ENCODE measurements at regions not wholly inside any gene's neighbourhood (a gene's known extent, or its start where the extent isn't known, plus 50 kb on each side); places are given as distances from the start of the nearest gene placed in this dataset.
"Not testable (repeated sequence)": the region's sequence is repeated elsewhere in the genome, so short reads cannot be mapped to it uniquely, and the experiment has no call there.

DNA sequence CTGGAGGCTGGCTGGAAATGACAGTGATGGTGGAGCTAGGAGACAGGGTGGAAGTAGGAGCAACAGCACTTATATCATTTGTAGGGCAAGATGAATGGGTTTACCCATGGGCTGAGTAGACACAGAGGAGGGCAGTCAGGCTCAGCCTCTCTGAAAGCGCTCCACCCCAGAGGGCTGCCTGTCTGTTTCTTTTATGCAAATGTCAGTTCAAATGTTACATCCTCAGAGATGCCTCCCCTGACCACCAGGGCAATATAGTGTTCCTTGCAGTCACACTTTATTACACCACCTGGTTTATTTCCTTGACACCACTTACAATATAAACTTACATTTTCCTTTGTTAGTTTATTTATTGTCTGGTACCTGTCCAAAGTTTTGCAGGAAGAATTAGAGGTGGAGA is 159.5 kb upstream of the IL12B start:
- Histone ChIP-seq H3K4me1 (ENCODE audit: control insufficient read depth in 5 of 5, insufficient read depth in 5 of 5, low read length in 5 of 5) (no peaks in the 10 kb centered on the region), H3K27me3 (ENCODE audit: control insufficient read depth in 5 of 5, insufficient read depth in 4 of 5, low read length in 5 of 5) (no peaks in the 10 kb centered on the region), H3K27ac (ENCODE audit: low read depth, low read length) (no peak overlapping the region), H3K9ac (ENCODE audit: low read length in 5 of 5) (no peak overlapping the region), H3K4me3 (ENCODE audit: low read depth in 1 of 5, low read length in 5 of 5) (no peak overlapping the region), H3K36me3 (ENCODE audit: control insufficient read depth in 5 of 5, insufficient read depth in 5 of 5, low read length in 5 of 5) (no peaks in the 10 kb centered on the region), H3K9me3 (ENCODE audit: control insufficient read depth in 5 of 5, low read length in 5 of 5) (no peaks in the 10 kb centered on the region)

DNA sequence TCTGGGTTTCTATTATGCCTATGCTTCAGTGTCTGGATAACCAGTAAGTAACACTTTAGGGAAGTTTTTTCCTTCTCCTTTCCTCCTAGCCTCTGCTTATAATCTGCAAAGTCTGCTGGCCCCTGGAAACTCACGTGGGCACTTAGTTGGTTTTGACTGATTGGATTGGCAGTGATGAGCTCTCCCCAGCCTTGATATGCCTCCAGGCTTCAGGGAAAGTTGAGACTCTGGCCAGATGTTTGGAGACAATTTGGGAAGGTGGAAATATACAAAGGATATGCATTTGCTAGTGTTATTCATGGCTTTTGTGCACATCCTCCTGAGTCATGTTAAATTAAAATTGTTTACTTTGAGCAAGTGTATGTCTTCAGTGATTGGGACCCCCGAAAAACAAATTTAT is 160.2 kb upstream of the IL12B start:
- no peaks in the 10 kb centered on the region for H3K36me3 ChIP-seq (ENCODE audit: control insufficient read depth in 5 of 5, insufficient read depth in 5 of 5, low read length in 5 of 5)
- no peaks in the 10 kb centered on the region for H3K27me3 ChIP-seq (ENCODE audit: control insufficient read depth in 5 of 5, insufficient read depth in 4 of 5, low read length in 5 of 5)
- no peaks in the 10 kb centered on the region for H3K4me1 ChIP-seq (ENCODE audit: control insufficient read depth in 5 of 5, insufficient read depth in 5 of 5, low read length in 5 of 5)
- H3K9ac ChIP-seq (ENCODE audit: low read length in 5 of 5): no peak overlapping the region
- no peaks in the 10 kb centered on the region for H3K9me3 ChIP-seq (ENCODE audit: control insufficient read depth in 5 of 5, low read length in 5 of 5)
- H3K4me3 ChIP-seq (ENCODE audit: low read depth in 1 of 5, low read length in 5 of 5): no peak overlapping the region
- H3K27ac ChIP-seq (ENCODE audit: low read depth, low read length): no peak overlapping the region

DNA sequence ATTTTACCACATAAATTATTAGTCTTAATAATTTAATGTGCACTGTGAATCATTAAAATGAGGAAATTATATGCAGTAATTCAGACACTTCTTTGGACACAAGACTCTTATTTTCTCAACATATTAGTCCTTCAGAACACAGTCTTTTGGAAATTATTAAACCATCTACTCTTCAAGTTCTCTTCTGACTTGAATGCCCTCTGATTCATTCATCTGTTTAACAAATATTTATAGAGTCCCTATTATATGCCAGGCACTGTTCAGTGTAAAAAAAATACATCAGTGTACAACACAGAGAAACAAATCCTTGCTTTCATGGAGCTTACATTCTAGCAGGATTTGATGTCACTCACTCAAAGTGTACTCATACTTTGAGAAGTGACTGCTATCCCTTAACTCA is 163.4 kb upstream of the IL12B start:
- H3K27me3 ChIP-seq (ENCODE audit: control insufficient read depth in 5 of 5, insufficient read depth in 4 of 5, low read length in 5 of 5): no peaks in the 10 kb centered on the region
- H3K36me3 ChIP-seq (ENCODE audit: control insufficient read depth in 5 of 5, insufficient read depth in 5 of 5, low read length in 5 of 5): no peaks in the 10 kb centered on the region
- no peaks in the 10 kb centered on the region for H3K4me1 ChIP-seq (ENCODE audit: control insufficient read depth in 5 of 5, insufficient read depth in 5 of 5, low read length in 5 of 5)
- H3K4me3 ChIP-seq (ENCODE audit: low read depth in 1 of 5, low read length in 5 of 5): no peak overlapping the region
- no peak overlapping the region for H3K9ac ChIP-seq (ENCODE audit: low read length in 5 of 5)
- no peak overlapping the region for H3K27ac ChIP-seq (ENCODE audit: low read depth, low read length)
- H3K9me3 ChIP-seq (ENCODE audit: control insufficient read depth in 5 of 5, low read length in 5 of 5): no peaks in the 10 kb centered on the region

DNA sequence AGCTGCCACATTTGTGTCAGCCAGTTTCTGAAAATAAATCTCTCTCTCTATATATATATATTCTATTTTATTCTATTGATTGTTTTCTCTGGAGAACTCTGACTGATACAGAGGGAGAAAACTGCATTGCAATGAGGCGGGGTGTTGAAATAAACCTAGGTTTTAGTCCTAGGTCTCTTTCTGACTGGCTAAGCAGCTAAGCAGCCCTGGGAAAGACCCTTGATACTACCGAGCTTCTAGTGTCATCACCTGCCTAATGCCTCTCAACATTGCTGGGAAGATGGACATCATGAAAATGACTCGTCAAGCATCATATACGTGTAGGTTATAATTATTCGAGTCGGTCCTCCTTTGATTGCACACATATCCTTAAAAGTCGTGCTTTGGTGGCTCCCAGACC is 166.5 kb upstream of the IL12B start:
- Histone ChIP-seq H3K4me1 (ENCODE audit: control insufficient read depth in 5 of 5, insufficient read depth in 5 of 5, low read length in 5 of 5) (no peaks in the 10 kb centered on the region), H3K36me3 (ENCODE audit: control insufficient read depth in 5 of 5, insufficient read depth in 5 of 5, low read length in 5 of 5) (no peaks in the 10 kb centered on the region), H3K4me3 (ENCODE audit: low read depth in 1 of 5, low read length in 5 of 5) (no peak overlapping the region), H3K27ac (ENCODE audit: low read depth, low read length) (no peak overlapping the region), H3K9me3 (ENCODE audit: control insufficient read depth in 5 of 5, low read length in 5 of 5) (no peaks in the 10 kb centered on the region), H3K9ac (ENCODE audit: low read length in 5 of 5) (no peak overlapping the region), H3K27me3 (ENCODE audit: control insufficient read depth in 5 of 5, insufficient read depth in 4 of 5, low read length in 5 of 5) (no peaks in the 10 kb centered on the region)

DNA sequence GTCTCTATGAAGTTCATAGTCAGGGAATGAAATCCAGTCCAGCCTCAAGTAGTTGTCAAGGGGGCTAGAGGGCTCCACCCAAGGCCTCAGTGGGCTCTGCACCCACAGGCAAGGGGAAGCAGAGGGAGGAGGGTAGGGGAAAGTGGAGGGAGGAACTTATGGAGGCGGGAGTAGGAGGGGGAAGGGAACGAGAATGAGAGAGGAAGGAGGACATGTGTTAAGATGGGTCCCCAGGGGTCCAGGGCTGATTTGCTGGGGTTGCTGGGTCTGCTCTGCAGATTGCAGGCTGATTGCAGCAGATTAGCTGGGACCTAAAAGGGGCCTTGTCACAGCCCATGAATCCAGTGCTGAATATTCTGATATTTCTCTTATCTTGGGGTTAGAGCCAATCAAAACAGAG is 166.9 kb upstream of the IL12B start:
- Histone ChIP-seq H3K27me3 (ENCODE audit: control insufficient read depth in 5 of 5, insufficient read depth in 4 of 5, low read length in 5 of 5) (no peaks in the 10 kb centered on the region), H3K9me3 (ENCODE audit: control insufficient read depth in 5 of 5, low read length in 5 of 5) (no peaks in the 10 kb centered on the region), H3K4me3 (ENCODE audit: low read depth in 1 of 5, low read length in 5 of 5) (no peak overlapping the region), H3K27ac (ENCODE audit: low read depth, low read length) (no peak overlapping the region), H3K4me1 (ENCODE audit: control insufficient read depth in 5 of 5, insufficient read depth in 5 of 5, low read length in 5 of 5) (no peaks in the 10 kb centered on the region), H3K9ac (ENCODE audit: low read length in 5 of 5) (no peak overlapping the region), H3K36me3 (ENCODE audit: control insufficient read depth in 5 of 5, insufficient read depth in 5 of 5, low read length in 5 of 5) (no peaks in the 10 kb centered on the region)

DNA sequence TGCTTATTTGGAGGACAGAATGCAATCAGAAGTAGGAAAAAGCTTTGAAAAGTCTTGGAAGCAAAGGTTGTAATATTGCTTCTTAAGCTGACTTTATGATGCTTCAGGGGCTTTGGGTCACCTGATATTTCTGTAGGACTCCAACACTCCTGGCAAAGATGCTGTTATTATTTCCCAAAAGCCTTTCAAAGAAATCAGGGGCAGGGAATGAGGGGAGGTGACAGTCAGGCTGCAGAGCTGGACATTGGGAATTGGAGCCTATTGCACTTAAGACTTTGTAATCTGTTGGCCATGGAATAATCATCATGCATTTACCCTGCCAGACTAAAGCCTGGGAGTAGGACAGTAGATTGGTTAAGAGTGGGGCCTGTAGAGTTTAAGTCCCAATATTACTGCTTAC is 168.3 kb upstream of the IL12B start:
- H3K4me1 ChIP-seq (ENCODE audit: control insufficient read depth in 5 of 5, insufficient read depth in 5 of 5, low read length in 5 of 5): no peaks in the 10 kb centered on the region
- no peaks in the 10 kb centered on the region for H3K9me3 ChIP-seq (ENCODE audit: control insufficient read depth in 5 of 5, low read length in 5 of 5)
- no peak overlapping the region for H3K27ac ChIP-seq (ENCODE audit: low read depth, low read length)
- no peaks in the 10 kb centered on the region for H3K27me3 ChIP-seq (ENCODE audit: control insufficient read depth in 5 of 5, insufficient read depth in 4 of 5, low read length in 5 of 5)
- H3K36me3 ChIP-seq (ENCODE audit: control insufficient read depth in 5 of 5, insufficient read depth in 5 of 5, low read length in 5 of 5): no peaks in the 10 kb centered on the region
- H3K4me3 ChIP-seq (ENCODE audit: low read depth in 1 of 5, low read length in 5 of 5): no peak overlapping the region
- H3K9ac ChIP-seq (ENCODE audit: low read length in 5 of 5): no peak overlapping the region

DNA sequence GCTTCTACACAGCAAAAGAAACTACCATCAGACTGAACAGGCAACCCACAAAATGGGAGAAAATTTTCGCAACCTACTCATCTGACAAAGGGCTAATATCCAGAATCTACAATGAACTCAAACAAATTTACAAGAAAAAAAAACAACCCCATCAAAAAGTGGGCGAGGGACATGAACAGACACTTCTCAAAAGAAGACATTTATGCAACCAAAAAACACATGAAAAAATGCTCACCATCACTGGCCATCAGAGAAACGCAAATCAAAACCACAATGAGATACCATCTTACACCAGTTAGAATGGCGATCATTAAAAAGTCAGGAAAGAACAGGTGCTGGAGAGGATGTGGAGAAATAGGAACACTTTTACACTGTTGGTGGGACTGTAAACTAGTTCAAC is 171.8 kb upstream of the IL12B start:
- H3K36me3 ChIP-seq (ENCODE audit: control insufficient read depth in 5 of 5, insufficient read depth in 5 of 5, low read length in 5 of 5); H3K4me3 ChIP-seq (ENCODE audit: low read depth in 1 of 5, low read length in 5 of 5); H3K9ac ChIP-seq (ENCODE audit: low read length in 5 of 5); H3K27me3 ChIP-seq (ENCODE audit: control insufficient read depth in 5 of 5, insufficient read depth in 4 of 5, low read length in 5 of 5); H3K27ac ChIP-seq (ENCODE audit: low read depth, low read length); H3K9me3 ChIP-seq (ENCODE audit: control insufficient read depth in 5 of 5, low read length in 5 of 5); H3K4me1 ChIP-seq (ENCODE audit: control insufficient read depth in 5 of 5, insufficient read depth in 5 of 5, low read length in 5 of 5): not testable (repeated sequence)

DNA sequence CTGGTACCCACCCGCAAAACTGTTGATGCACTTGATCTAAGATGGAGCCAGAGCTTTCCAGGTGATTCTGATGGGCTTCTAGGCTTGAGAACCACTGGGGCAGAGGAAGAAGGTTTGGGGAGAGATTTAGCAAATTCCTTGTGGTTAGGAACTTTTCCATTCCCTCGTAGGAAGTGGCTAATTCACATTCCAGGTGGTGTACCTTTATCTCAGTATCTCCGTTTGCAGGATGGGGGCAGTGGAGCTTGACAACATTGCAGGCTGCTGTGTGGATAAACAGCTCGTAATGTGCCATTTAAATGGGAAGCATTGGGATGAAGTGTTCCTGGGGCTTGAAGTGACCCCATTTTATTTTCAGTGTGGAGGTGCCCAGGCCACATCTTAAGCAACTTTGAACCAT is 172.9 kb upstream of the IL12B start:
- no peak overlapping the region for H3K9ac ChIP-seq (ENCODE audit: low read length in 5 of 5)
- no peak overlapping the region for H3K4me3 ChIP-seq (ENCODE audit: low read depth in 1 of 5, low read length in 5 of 5)
- H3K9me3 ChIP-seq (ENCODE audit: control insufficient read depth in 5 of 5, low read length in 5 of 5): no peaks in the 10 kb centered on the region
- no peaks in the 10 kb centered on the region for H3K27me3 ChIP-seq (ENCODE audit: control insufficient read depth in 5 of 5, insufficient read depth in 4 of 5, low read length in 5 of 5)
- peaks cover 0 to 4% (median 3%) of the 10 kb centered on the region in 5 donors for H3K4me1 ChIP-seq (ENCODE audit: control insufficient read depth in 5 of 5, insufficient read depth in 5 of 5, low read length in 5 of 5)
- no peaks in the 10 kb centered on the region for H3K36me3 ChIP-seq (ENCODE audit: control insufficient read depth in 5 of 5, insufficient read depth in 5 of 5, low read length in 5 of 5)
- H3K27ac ChIP-seq (ENCODE audit: low read depth, low read length): no peak overlapping the region

DNA sequence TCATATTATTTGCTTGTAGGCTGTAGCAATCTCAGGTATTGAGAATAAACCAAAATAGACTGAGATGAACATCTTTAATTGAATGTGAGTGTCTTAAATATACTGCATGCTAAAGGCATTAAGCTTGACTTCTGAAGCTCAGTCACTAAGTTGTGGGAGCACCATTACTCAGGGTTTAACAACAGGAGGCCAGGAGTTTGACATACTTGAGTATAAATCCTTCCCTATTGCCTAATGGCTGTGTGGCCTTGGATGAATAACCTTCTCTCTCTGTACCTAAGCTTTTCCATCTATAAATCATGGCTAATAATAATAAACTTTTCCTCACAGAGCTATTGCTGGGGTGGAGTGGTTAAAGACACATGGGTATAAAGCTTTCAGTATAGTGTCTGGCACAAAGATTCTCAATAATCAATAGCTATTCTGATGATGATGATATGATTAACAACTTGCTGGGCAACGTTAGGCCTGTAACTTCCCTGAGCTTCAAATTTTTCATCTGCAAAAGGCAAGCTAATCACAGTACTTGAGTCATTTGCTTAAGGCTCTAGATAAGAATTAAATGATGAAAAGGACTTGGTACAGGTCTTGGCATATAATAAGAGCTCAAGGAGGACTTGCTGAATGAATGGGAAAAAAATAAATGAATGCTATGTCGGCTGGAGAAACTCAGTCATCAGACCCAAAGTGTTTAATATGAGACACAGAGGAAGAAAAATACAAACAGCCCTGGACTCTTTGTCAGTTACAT is 174.0 kb upstream of the IL12B start:
- Histone ChIP-seq H3K9ac (ENCODE audit: low read length in 5 of 5) (no peak overlapping the region), H3K27me3 (ENCODE audit: control insufficient read depth in 5 of 5, insufficient read depth in 4 of 5, low read length in 5 of 5) (no peaks in the 10 kb centered on the region), H3K4me1 (ENCODE audit: control insufficient read depth in 5 of 5, insufficient read depth in 5 of 5, low read length in 5 of 5) (peaks cover 0 to 4% (median 3%) of the 10 kb centered on the region in 5 donors), H3K36me3 (ENCODE audit: control insufficient read depth in 5 of 5, insufficient read depth in 5 of 5, low read length in 5 of 5) (no peaks in the 10 kb centered on the region), H3K27ac (ENCODE audit: low read depth, low read length) (peak overlapping the region; percentile 38), H3K9me3 (ENCODE audit: control insufficient read depth in 5 of 5, low read length in 5 of 5) (no peaks in the 10 kb centered on the region), H3K4me3 (ENCODE audit: low read depth in 1 of 5, low read length in 5 of 5) (no peak overlapping the region)

DNA sequence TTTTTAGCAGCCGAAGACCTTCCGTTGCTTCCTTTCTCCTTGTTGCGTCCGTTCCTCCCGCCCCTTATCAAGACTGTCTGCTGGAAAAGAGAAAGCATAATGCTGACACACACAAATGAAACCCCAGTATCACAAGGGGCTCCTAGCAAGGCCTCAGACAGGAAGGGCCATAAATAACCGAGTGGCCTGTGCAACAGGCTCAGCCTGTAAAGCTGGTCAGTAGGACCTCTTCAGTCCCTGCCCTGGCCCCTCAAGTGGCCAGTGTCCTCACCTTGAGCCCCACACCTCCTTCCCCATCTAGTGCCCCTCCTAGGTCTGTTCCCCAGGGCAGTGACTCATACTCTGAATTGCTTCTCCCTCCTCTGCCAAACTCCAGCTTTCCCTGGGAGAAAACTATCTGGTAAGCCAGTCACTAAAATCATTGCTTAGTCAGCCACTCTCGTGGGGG is 174.6 kb upstream of the IL12B start:
- Histone ChIP-seq H3K9ac (ENCODE audit: low read length in 5 of 5) (no peak overlapping the region), H3K4me1 (ENCODE audit: control insufficient read depth in 5 of 5, insufficient read depth in 5 of 5, low read length in 5 of 5) (peaks cover 0 to 4% (median 3%) of the 10 kb centered on the region in 5 donors), H3K36me3 (ENCODE audit: control insufficient read depth in 5 of 5, insufficient read depth in 5 of 5, low read length in 5 of 5) (no peaks in the 10 kb centered on the region), H3K4me3 (ENCODE audit: low read depth in 1 of 5, low read length in 5 of 5) (no peak overlapping the region), H3K9me3 (ENCODE audit: control insufficient read depth in 5 of 5, low read length in 5 of 5) (no peaks in the 10 kb centered on the region), H3K27me3 (ENCODE audit: control insufficient read depth in 5 of 5, insufficient read depth in 4 of 5, low read length in 5 of 5) (no peaks in the 10 kb centered on the region), H3K27ac (ENCODE audit: low read depth, low read length) (peak overlapping the region; percentile 38)

All from subcutaneous abdominal adipose tissue (tissue), 5 donors.